B cell (primary cell): ENCODE measurements at regions not wholly inside any gene's neighbourhood (a gene's known extent, or its start where the extent isn't known, plus 50 kb on each side); places are given as distances from the start of the nearest gene placed in this dataset.

Experiments
- ATAC-seq: fragments of 200-7000 bp; cut with Tn5 transposase; one replicate; pipeline ENCODE4 v1.10.0; 2021; ENCODE audit warnings: low read depth, mild to moderate bottlenecking, moderate number of reproducible peaks, moderate library complexity
- CTCF ChIA-PET: fragments of 350-600 bp; sonication (Branson Sonifier 250); formaldehyde crosslinking; loops from one replicate; lab custom pipeline; 2021; ENCODE audit warnings: antibody characterized with exemption, inconsistent platforms; lab: Charles Lee
- POLR2A ChIA-PET: fragments of 350-600 bp; sonication (Branson Sonifier 250); formaldehyde crosslinking; loops from one replicate; lab custom pipeline; 2021; ENCODE audit warnings: antibody characterized with exemption; lab: Charles Lee
- DNase-seq: peaks from one replicate; pipeline ENCODE4 v3.0.0; 2013
- H2AFZ ChIP-seq: 2 replicates; pipeline ENCODE4 v1.6.1; 2012; ENCODE audit warnings: mild to moderate bottlenecking, low read depth, low read length; ENCODE audit not compliant: insufficient read depth, poor library complexity, severe bottlenecking
- H3K27ac ChIP-seq, 2 donors: 1 replicate in 1 of 2; 2 replicates in 1 of 2; pipeline ENCODE4 v1.5.1; 2012 to 2013; ENCODE audit warnings: low read length in 2 of 2, mild to moderate bottlenecking in 2 of 2, moderate library complexity in 1 of 2
- H3K27me3 ChIP-seq, 4 experiments: fragments of 200-600 bp in 1 of 4; sonication (generic) in 1 of 4; replicated peaks in 1 of 4; 1 replicate in 2 of 4; 2 replicates in 2 of 4; pipeline versions ENCODE4 v1.6.1 to v1.7.0; 2013 to 2016; ENCODE audit warnings: low read length in 3 of 4, mild to moderate bottlenecking in 2 of 4, mixed read lengths in 1 of 4, moderate library complexity in 1 of 4; ENCODE audit not compliant: insufficient read depth in 4 of 4, control insufficient read depth in 3 of 4; ENCODE audit errors: control extremely low read depth in 1 of 4
- H3K36me3 ChIP-seq, 2 experiments: replicated peaks in 1 of 2; 1 replicate in 1 of 2; 2 replicates in 1 of 2; pipeline versions ENCODE4 v1.6.1 to v1.7.1; 2013; ENCODE audit warnings: low read length in 1 of 2; ENCODE audit not compliant: insufficient read depth in 2 of 2, control insufficient read depth in 1 of 2; ENCODE audit errors: control extremely low read depth in 1 of 2, extremely low read depth in 1 of 2
- H3K4me1 ChIP-seq, 2 donors: fragments of 200-600 bp in 1 of 2; sonication (generic) in 1 of 2; 1 replicate in 1 of 2; 2 replicates in 1 of 2; pipeline versions ENCODE4 v1.5.1 to v1.6.1; 2013 to 2017; ENCODE audit warnings: low read length in 2 of 2; ENCODE audit not compliant: control insufficient read depth in 2 of 2, insufficient read depth in 2 of 2
- H3K4me2 ChIP-seq: replicated peaks from 2 replicates; pipeline ENCODE3; 2012; ENCODE audit warnings: mild to moderate bottlenecking, low read depth, low read length; ENCODE audit not compliant: poor library complexity, severe bottlenecking
- H3K4me3 ChIP-seq, 5 experiments: fragments of 200-600 bp in 1 of 5; sonication (generic) in 1 of 5; 1 replicate in 3 of 5; 2 replicates in 2 of 5; pipeline versions ENCODE4 v1.5.1 to v1.7.0; 2011 to 2016; ENCODE audit warnings: low read length in 4 of 5, mild to moderate bottlenecking in 4 of 5, low read depth in 2 of 5, control low read depth in 1 of 5, moderate library complexity in 1 of 5; ENCODE audit not compliant: insufficient read depth in 1 of 5; ENCODE audit errors: control extremely low read depth in 1 of 5, extremely low read depth in 1 of 5
- H3K79me2 ChIP-seq: fragments of 200-600 bp; sonication (generic); one replicate; pipeline ENCODE4 v1.6.0; 2016; ENCODE audit warnings: low read length; ENCODE audit not compliant: control insufficient read depth, insufficient read depth
- H3K9ac ChIP-seq: fragments of 200-600 bp; sonication (generic); 2 replicates; pipeline ENCODE4 v1.6.1; 2017; ENCODE audit warnings: mild to moderate bottlenecking, low read length, moderate library complexity
- H3K9me3 ChIP-seq, 3 donors: one replicate each; pipeline versions ENCODE4 v1.6.1 to v1.7.1; 2013; ENCODE audit warnings: low read length in 2 of 3; ENCODE audit not compliant: control insufficient read depth in 2 of 3, insufficient read depth in 1 of 3; ENCODE audit errors: control extremely low read depth in 1 of 3
- H4K20me1 ChIP-seq: 2 replicates; pipeline ENCODE4 v1.6.0; 2012; ENCODE audit warnings: mild to moderate bottlenecking, low read length; ENCODE audit not compliant: insufficient read depth, control insufficient read depth, poor library complexity, severe bottlenecking
- H3K27ac Mint-ChIP-seq: one replicate; pipeline ENCODE4 v1.8.0; 2021; ENCODE audit warnings: mixed read lengths
- H3K27me3 Mint-ChIP-seq: one replicate; pipeline ENCODE4 v1.8.0; 2021; ENCODE audit warnings: mixed read lengths
- H3K4me1 Mint-ChIP-seq: one replicate; pipeline ENCODE4 v1.8.0; 2021; ENCODE audit warnings: mixed read lengths
- H3K4me3 Mint-ChIP-seq: one replicate; pipeline ENCODE4 v1.8.0; 2021; ENCODE audit warnings: mixed read lengths
- H3K9me3 Mint-ChIP-seq: one replicate; pipeline ENCODE4 v1.8.0; 2022; ENCODE audit warnings: mixed read lengths; ENCODE audit not compliant: insufficient read depth
- EZH2 ChIP-seq: IDR thresholded peaks from 2 replicates; pipeline ENCODE4 v1.6.1; 2012; ENCODE audit warnings: borderline replicate concordance, low read depth, mild to moderate bottlenecking, moderate library complexity, low read length; ENCODE audit not compliant: insufficient read depth, poor library complexity, severe bottlenecking
- WGBS: methylation state at CpG from one replicate; pipeline ENCODE4 v1.1.5; 2013; ENCODE audit warnings: missing lambda C conversion rate; ENCODE audit not compliant: insufficient coverage; 5-methylcytosine and 5-hydroxymethylcytosine counted together
- intact Hi-C: fragments of 100-400 bp; cut with micrococcal nuclease; formaldehyde crosslinking; loops from one replicate; pipeline ENCODE4 v1.10.0; 2022
- TF ChIP-seq, protein P1 (sequence below): fragments of 200-600 bp; IDR thresholded peaks from one replicate; pipeline ENCODE4 v1.8.0; 2022; ENCODE audit warnings: antibody characterized with exemption, mild to moderate bottlenecking

DNA sequence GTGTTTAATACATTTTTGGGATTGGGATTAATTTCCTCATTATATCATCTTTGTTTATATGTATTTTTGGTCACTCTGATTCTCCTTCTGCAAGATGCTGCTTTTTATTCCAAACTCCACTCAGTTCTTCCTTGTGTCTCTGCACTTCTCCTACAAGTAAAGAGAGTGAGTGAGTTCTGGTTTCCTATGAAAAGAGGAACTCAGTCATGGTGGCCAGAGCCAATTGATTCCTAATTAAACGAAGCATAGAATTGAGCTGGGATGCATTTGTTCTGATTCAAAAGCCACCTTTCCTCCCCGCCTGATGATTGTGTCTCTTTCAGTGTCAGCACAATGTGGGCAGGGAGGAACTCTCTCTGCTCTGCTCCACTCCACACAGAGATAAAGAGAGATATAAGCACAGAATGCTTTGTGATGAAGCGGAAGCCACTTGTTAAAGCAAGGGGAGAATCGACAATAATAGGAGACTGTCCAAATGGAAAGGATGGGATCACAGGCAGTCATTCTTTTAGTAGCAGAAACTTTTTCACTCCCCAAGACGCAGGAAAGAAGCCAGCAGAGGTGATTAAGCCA, 121.3 kb upstream of the GOT2 start:
- POLR2A ChIA-PET = no interaction called here

More for the DNA sequence above, 121.3 kb upstream of the GOT2 start:
- Histone ChIP-seq H3K4me2 (no peak overlapping the region), H3K4me1 (no peaks in the 10 kb centered on the region), H3K9me3 (no peaks in the 10 kb centered on the region), H3K9ac (no peak overlapping the region), H3K27me3 (no peaks in the 10 kb centered on the region), H2AFZ (no peak overlapping the region), H3K27ac (no peak overlapping the region), H3K4me3 (no peak overlapping the region), H3K79me2 (no peaks in the 10 kb centered on the region), H3K36me3 (no peaks in the 10 kb centered on the region), H4K20me1 (no peaks in the 10 kb centered on the region)
- TF ChIP-seq, protein P1, sequence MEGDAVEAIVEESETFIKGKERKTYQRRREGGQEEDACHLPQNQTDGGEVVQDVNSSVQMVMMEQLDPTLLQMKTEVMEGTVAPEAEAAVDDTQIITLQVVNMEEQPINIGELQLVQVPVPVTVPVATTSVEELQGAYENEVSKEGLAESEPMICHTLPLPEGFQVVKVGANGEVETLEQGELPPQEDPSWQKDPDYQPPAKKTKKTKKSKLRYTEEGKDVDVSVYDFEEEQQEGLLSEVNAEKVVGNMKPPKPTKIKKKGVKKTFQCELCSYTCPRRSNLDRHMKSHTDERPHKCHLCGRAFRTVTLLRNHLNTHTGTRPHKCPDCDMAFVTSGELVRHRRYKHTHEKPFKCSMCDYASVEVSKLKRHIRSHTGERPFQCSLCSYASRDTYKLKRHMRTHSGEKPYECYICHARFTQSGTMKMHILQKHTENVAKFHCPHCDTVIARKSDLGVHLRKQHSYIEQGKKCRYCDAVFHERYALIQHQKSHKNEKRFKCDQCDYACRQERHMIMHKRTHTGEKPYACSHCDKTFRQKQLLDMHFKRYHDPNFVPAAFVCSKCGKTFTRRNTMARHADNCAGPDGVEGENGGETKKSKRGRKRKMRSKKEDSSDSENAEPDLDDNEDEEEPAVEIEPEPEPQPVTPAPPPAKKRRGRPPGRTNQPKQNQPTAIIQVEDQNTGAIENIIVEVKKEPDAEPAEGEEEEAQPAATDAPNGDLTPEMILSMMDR = no peak
- no peak for TF ChIP-seq EZH2
- 75% methylated on average over 1 of the region's 5 CpGs for WGBS
- DNase-seq (no peak), ATAC-seq (no peak)
- CTCF ChIA-PET = no interaction called here
- Mint-ChIP-seq H3K4me3 (no peak overlapping the region), H3K27ac (no peak overlapping the region), H3K4me1 (peaks cover 6% of the 10 kb centered on the region), H3K27me3 (peaks cover 8% of the 10 kb centered on the region), H3K9me3 (peaks cover 3% of the 10 kb centered on the region)
- intact Hi-C loops = no loop called here
